Body of pancreas (tissue), 4 donors: ENCODE measurements at regions not wholly inside any gene's neighbourhood (a gene's known extent, or its start where the extent isn't known, plus 50 kb on each side); places are given as distances from the start of the nearest gene placed in this dataset.

Source experiments
- POLR2A ChIP-seq, 3 donors: fragments of 450-650 bp; IDR thresholded peaks; one replicate each; pipeline ENCODE4 v1.6.1; 2016; ENCODE audit warnings: antibody characterized with exemption in 3 of 3, mild to moderate bottlenecking in 2 of 3
- TF ChIP-seq, protein P1 (sequence below), 7 experiments: fragments of 450-650 bp in 4 of 7; fragments of 200-600 bp in 3 of 7; sonication (generic) in 3 of 7; IDR thresholded peaks; one replicate each; pipeline ENCODE4 v1.5.1; 2016 to 2019; ENCODE audit warnings: antibody characterized with exemption in 7 of 7

DNA sequence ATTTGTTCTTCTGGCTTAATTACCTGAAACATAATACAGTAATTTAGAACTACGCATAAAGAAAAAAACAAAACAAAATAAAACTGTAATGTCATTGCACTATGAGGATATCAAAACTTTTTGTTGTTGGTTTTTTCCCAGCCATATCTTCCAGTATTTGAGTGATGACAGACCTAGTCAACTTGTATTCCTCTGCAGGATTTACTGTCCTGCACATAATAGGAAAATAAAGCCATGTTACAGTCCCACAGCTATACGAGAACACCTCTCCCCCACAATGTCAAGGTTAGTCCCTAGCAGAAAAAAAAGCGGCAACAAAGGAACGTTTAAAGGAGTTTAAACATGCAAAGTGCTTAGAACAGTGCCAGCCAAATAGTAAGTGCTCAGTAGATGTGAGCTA lies 55.3 kb upstream of the PRDX6 start:
- TF ChIP-seq, protein P1, sequence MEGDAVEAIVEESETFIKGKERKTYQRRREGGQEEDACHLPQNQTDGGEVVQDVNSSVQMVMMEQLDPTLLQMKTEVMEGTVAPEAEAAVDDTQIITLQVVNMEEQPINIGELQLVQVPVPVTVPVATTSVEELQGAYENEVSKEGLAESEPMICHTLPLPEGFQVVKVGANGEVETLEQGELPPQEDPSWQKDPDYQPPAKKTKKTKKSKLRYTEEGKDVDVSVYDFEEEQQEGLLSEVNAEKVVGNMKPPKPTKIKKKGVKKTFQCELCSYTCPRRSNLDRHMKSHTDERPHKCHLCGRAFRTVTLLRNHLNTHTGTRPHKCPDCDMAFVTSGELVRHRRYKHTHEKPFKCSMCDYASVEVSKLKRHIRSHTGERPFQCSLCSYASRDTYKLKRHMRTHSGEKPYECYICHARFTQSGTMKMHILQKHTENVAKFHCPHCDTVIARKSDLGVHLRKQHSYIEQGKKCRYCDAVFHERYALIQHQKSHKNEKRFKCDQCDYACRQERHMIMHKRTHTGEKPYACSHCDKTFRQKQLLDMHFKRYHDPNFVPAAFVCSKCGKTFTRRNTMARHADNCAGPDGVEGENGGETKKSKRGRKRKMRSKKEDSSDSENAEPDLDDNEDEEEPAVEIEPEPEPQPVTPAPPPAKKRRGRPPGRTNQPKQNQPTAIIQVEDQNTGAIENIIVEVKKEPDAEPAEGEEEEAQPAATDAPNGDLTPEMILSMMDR (IDR thresholded peaks at IDR 0.05), result no peak
- TF ChIP-seq POLR2A (IDR thresholded peaks at IDR 0.05), result no peak
